GM23338 (cell line): ENCODE measurements at regions not wholly inside any gene's neighbourhood (a gene's known extent, or its start where the extent isn't known, plus 50 kb on each side); places are given as distances from the start of the nearest gene placed in this dataset.
A peak's percentile ranks its signal among the peaks of the same experiment; 100 is the strongest.

Experiments used
- ATAC-seq: fragments of 200-7000 bp; cut with Tn5 transposase; 3 replicates; pipeline ENCODE4 v1.9.1; 2020
- DNase-seq: peaks from one replicate; pipeline ENCODE4 v3.0.0-alpha.2; 2015; ENCODE audit warnings: low spot score
- H2AFZ ChIP-seq: fragments of 200-600 bp; sonication (generic); 2 replicates; pipeline ENCODE4 v1.8.0; 2016; ENCODE audit warnings: antibody characterized with exemption, mild to moderate bottlenecking, moderate library complexity
- H3F3A ChIP-seq: fragments of 200-600 bp; sonication (generic); replicated peaks from 2 replicates; pipeline ENCODE4 v1.8.0; 2017; ENCODE audit warnings: antibody characterized with exemption, mixed run types, low read depth
- H3K27ac ChIP-seq: fragments of 200-600 bp; sonication (generic); 2 replicates; pipeline ENCODE4 v1.6.1; 2016; ENCODE audit warnings: low read depth
- H3K27me3 ChIP-seq: fragments of 200-600 bp; sonication (generic); 2 replicates; pipeline ENCODE4 v1.8.0; 2016; ENCODE audit warnings: mild to moderate bottlenecking, mixed run types, moderate library complexity; ENCODE audit not compliant: insufficient read depth
- H3K36me3 ChIP-seq: fragments of 200-600 bp; sonication (generic); 2 replicates; pipeline ENCODE4 v1.8.0; 2016; ENCODE audit warnings: mild to moderate bottlenecking; ENCODE audit not compliant: insufficient read depth
- H3K4me1 ChIP-seq: fragments of 200-600 bp; sonication (generic); 2 replicates; pipeline ENCODE4 v1.8.0; 2016; ENCODE audit warnings: mild to moderate bottlenecking, moderate library complexity; ENCODE audit not compliant: insufficient read depth
- H3K4me2 ChIP-seq: fragments of 200-600 bp; sonication (generic); 2 replicates; pipeline ENCODE4 v1.7.1; 2017; ENCODE audit warnings: mixed run types
- H3K4me3 ChIP-seq: fragments of 200-600 bp; sonication (generic); 2 replicates; pipeline ENCODE4 v1.6.1; 2016; ENCODE audit warnings: mixed run types
- H3K79me2 ChIP-seq: fragments of 200-600 bp; sonication (generic); replicated peaks from 2 replicates; pipeline ENCODE4 v1.8.0; 2017; ENCODE audit warnings: mild to moderate bottlenecking; ENCODE audit not compliant: insufficient read depth
- H3K9me2 ChIP-seq: fragments of 200-600 bp; sonication (generic); 2 replicates; pipeline ENCODE4 v1.8.0; 2017; ENCODE audit not compliant: insufficient read depth
- H4K20me1 ChIP-seq: fragments of 200-600 bp; sonication (generic); replicated peaks from 2 replicates; pipeline ENCODE4 v1.8.0; 2017; ENCODE audit warnings: mild to moderate bottlenecking; ENCODE audit not compliant: insufficient read depth
- H3K27ac Mint-ChIP-seq: 2 replicates; pipeline ENCODE4 v1.8.0; 2020; ENCODE audit warnings: inconsistent platforms, mild to moderate bottlenecking, moderate library complexity, mixed read lengths
- H3K27me3 Mint-ChIP-seq: 3 replicates; pipeline ENCODE4 v1.8.0; 2022; ENCODE audit warnings: low read depth, mild to moderate bottlenecking, moderate library complexity, mixed read lengths, inconsistent platforms; ENCODE audit not compliant: insufficient read depth, poor library complexity
- H3K36me3 Mint-ChIP-seq: 3 replicates; pipeline ENCODE4 v1.8.0; 2021; ENCODE audit warnings: low read depth, mild to moderate bottlenecking, inconsistent platforms, moderate library complexity, mixed read lengths
- H3K4me1 Mint-ChIP-seq: 3 replicates; pipeline ENCODE4 v1.8.0; 2020; ENCODE audit warnings: mild to moderate bottlenecking, inconsistent platforms, mixed read lengths
- H3K4me3 Mint-ChIP-seq: 3 replicates; pipeline ENCODE4 v1.8.0; 2021; ENCODE audit warnings: moderate library complexity, mild to moderate bottlenecking, inconsistent platforms, mixed read lengths
- H3K9me3 Mint-ChIP-seq: 3 replicates; pipeline ENCODE4 v1.8.0; 2020; ENCODE audit warnings: moderate library complexity, mild to moderate bottlenecking, inconsistent platforms, mixed read lengths
- CTCF ChIP-seq, 2 experiments: fragments of 200-600 bp in 1 of 2; sonication (generic) in 1 of 2; conservative IDR thresholded peaks; 2 replicates each; pipeline versions ENCODE4 v1.5.1 to v1.6.1; 2016 to 2017; ENCODE audit warnings: antibody characterized with exemption in 2 of 2, low read depth in 2 of 2, mild to moderate bottlenecking in 2 of 2, moderate library complexity in 1 of 2
- EZH2 ChIP-seq: fragments of 200-600 bp; sonication (generic); IDR thresholded peaks from one replicate; pipeline ENCODE4 v1.8.0; 2017; ENCODE audit warnings: antibody characterized with exemption, mild to moderate bottlenecking, low read depth; ENCODE audit not compliant: unreplicated experiment
- EZH2phosphoT487 ChIP-seq: fragments of 200-600 bp; sonication (generic); IDR thresholded peaks from one replicate; pipeline ENCODE4 v1.8.1; 2018; ENCODE audit warnings: antibody characterized with exemption; ENCODE audit not compliant: unreplicated experiment
- STAT1 ChIP-seq: IDR thresholded peaks from one replicate; pipeline ENCODE4 v1.6.1; 2016; ENCODE audit warnings: antibody characterized with exemption; ENCODE audit not compliant: unreplicated experiment
- ZNF462 ChIP-seq: fragments of 250-450 bp; sonication (Bioruptor Pico); IDR thresholded peaks from 2 replicates; pipeline ENCODE4 v1.5.0; 2020; ENCODE audit warnings: mild to moderate bottlenecking, moderate library complexity
- TF ChIP-seq, protein P1 (sequence below): IDR thresholded peaks from 2 replicates; pipeline ENCODE4 v1.6.1; 2016; ENCODE audit warnings: antibody characterized with exemption

DNA sequence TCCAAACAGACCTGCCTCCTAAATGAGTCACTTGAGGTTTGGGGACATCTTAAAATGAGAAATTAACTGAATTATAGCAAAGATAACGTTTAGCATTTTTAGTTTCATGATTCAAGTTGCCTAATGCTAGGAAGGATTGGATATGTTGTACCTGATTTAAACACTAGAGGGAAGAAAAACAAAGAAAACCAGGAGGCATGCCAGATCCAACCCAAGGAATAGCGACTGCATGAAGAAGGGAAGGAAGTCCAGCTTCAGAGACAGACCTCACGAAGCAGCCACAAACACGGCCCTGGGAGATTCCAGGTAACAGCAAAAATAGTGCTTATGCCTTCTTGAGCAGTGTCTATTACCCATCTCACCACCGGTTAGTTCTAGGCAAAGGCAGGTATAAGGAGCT is 499.9 kb upstream of the SPHKAP start:
- no peaks in the 10 kb centered on the region for H3F3A ChIP-seq
- H3K27me3 ChIP-seq, result no peaks in the 10 kb centered on the region
- Mint-ChIP-seq H3K36me3 (no peaks in the 10 kb centered on the region), H3K4me3 (no peak overlapping the region), H3K4me1 (0 out of 3 replicates have a peak, but pooled peaks cover 4% of the 10 kb centered on the region), H3K27ac (no peak overlapping the region), H3K9me3 (no peaks in the 10 kb centered on the region; the same call in 2 of the 3 replicates), H3K27me3 (no peaks in the 10 kb centered on the region)
- no peak overlapping the region for H3K4me3 ChIP-seq
- no peaks in the 10 kb centered on the region for H3K36me3 ChIP-seq
- H3K9me2 ChIP-seq, result no peaks in the 10 kb centered on the region
- ATAC-seq (peak; percentile 75), DNase-seq (peak; percentile 72)
- peak; percentile 25; the same call in 1 of the 2 replicates for TF ChIP-seq ZNF462 (CRISPR knock-in tag)
- peak; percentile 43 to 62 for TF ChIP-seq CTCF (conservative IDR thresholded peaks at IDR 0.05; ENCODE audit: low read depth in 2 of 2)
- TF ChIP-seq EZH2phosphoT487, result no peak
- no peak for TF ChIP-seq STAT1
- TF ChIP-seq, protein P1, sequence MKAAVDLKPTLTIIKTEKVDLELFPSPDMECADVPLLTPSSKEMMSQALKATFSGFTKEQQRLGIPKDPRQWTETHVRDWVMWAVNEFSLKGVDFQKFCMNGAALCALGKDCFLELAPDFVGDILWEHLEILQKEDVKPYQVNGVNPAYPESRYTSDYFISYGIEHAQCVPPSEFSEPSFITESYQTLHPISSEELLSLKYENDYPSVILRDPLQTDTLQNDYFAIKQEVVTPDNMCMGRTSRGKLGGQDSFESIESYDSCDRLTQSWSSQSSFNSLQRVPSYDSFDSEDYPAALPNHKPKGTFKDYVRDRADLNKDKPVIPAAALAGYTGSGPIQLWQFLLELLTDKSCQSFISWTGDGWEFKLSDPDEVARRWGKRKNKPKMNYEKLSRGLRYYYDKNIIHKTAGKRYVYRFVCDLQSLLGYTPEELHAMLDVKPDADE, result no peak
- TF ChIP-seq EZH2, result no peak
- peak overlapping the region; percentile 28; the same call in 1 of the 2 replicates for H2AFZ ChIP-seq
- no peaks in the 10 kb centered on the region for H3K79me2 ChIP-seq
- no peaks in the 10 kb centered on the region for H4K20me1 ChIP-seq
- H3K27ac ChIP-seq, result no peak overlapping the region
- no peak overlapping the region for H3K4me2 ChIP-seq
- H3K4me1 ChIP-seq, result no peaks in the 10 kb centered on the region
